ENCODE measurements at regions not wholly inside any gene's neighbourhood (a gene's known extent, or its start where the extent isn't known, plus 50 kb on each side); places are given as distances from the start of the nearest gene placed in this dataset.

DNA sequence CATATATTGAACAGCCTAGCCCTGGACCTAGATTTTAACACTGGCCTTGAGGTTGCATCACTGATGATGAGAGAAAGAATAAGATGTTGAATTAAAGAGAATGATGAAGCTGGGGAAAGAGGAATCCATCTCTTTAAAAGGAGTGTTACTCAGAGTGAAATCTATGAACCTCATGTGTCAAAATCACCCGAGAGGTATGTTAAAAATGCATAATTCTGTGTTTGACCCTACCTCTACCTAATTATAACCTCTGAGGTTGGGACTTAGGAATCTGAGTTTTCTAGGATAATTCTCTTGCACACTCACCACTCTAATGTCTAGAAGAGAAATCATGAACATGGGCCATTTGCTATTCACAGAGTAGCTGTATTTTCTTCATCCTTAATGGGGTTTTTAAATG, 479.4 kb downstream of the ENC1 start:
- H3K36me3 ChIP-seq (ENCODE audit: control insufficient read depth in 2 of 2, insufficient read depth in 1 of 2, low read length in 2 of 2), result no peaks in the 10 kb centered on the region
- H3K27ac ChIP-seq (ENCODE audit: extremely low read depth, low read depth, low read length), result no peak overlapping the region
- no peaks in the 10 kb centered on the region; the same call in 1 of the 2 replicates for H3K4me1 ChIP-seq (ENCODE audit: control insufficient read depth, insufficient read depth, low read length)
- ChIA-PET CTCF (interaction anchor here (0.6 to 1.3 kb wide), 3 partner anchors 12 to 570 kb away, joined by 3 to 5 read pairs (median 4); no protein-coding TSS in a partner anchor), POLR2A (interaction anchor here (0.6 to 1.1 kb wide), 2 partner anchors 66 to 255 kb away, joined by 3 to 6 read pairs; no protein-coding TSS in a partner anchor)
- no peaks in the 10 kb centered on the region for H3K9me3 ChIP-seq (ENCODE audit: control insufficient read depth, insufficient read depth, low read depth, low read length)
- TF ChIP-seq REPIN1 (tag by site-specific recombination; IDR thresholded peaks at IDR 0.05; ENCODE audit: low read depth) (no peak), ZNF350 (tag by site-specific recombination; IDR thresholded peaks at IDR 0.05) (no peak), SP2 (tag by site-specific recombination; IDR thresholded peaks at IDR 0.05) (no peak), ZNF548 (tag by site-specific recombination; IDR thresholded peaks at IDR 0.05) (no peak), ZFP69B (tag by site-specific recombination; IDR thresholded peaks at IDR 0.05) (no peak), ZNF366 (tag by site-specific recombination; conservative IDR thresholded peaks at IDR 0.05) (no peak), ZNF391 (tag by site-specific recombination; IDR thresholded peaks at IDR 0.05; ENCODE audit: borderline replicate concordance, low read depth) (no peak), ZNF423 (tag by site-specific recombination; IDR thresholded peaks at IDR 0.05) (no peak), MEIS1 (CRISPR knock-in tag; IDR thresholded peaks at IDR 0.05; ENCODE audit: borderline replicate concordance) (no peak), ZFHX2 (tag by site-specific recombination; conservative IDR thresholded peaks at IDR 0.05) (no peak), ZSCAN30 (tag by site-specific recombination; IDR thresholded peaks at IDR 0.05) (no peak)
- TF ChIP-seq, protein P1, sequence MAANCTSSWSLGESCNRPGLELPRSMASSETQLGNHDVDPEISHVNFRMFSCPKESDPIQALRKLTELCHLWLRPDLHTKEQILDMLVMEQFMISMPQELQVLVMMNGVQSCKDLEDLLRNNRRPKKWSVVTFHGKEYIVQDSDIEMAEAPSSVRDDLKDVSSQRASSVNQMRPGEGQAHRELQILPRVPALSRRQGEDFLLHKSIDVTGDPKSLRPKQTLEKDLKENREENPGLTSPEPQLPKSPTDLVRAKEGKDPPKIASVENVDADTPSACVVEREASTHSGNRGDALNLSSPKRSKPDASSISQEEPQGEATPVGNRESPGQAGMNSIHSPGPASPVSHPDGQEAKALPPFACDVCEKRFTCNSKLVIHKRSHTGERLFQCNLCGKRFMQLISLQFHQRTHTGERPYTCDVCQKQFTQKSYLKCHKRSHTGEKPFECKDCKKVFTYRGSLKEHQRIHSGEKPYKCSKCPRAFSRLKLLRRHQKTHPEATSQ (tag by site-specific recombination; IDR thresholded peaks at IDR 0.05), result no peak
- no peak overlapping the region for H3K4me3 ChIP-seq (ENCODE audit: low read depth, low read length)

DNA sequence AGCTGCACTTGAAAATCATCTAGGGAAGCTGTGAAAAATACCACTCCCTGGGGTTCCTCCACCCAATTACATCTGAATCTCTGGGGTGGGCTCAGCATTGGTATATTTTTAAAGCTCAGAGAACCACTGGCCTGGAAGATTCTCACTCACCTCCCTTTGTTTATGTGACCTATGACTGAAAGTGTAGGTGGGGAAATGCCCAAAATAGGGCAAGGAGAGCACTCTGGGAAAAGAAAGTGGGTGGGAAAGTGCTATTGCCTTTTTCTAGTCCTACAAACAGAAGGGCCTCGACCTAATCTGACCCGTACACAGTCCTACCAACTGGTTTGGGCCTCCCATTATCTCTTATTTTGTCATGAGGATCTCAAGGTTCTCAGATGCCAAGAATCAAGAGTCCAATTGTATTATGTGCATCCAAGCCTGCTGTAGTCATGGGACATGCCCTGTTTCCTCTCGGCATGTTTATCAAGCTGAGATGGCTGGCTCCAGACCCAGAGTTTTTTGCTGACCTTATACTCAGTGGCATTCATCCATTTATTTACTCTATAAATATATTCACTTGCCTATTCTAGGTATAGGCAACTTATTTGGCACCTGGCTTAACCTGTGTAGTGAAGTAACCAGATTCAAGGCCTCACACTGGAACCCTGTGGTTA, 483.7 kb downstream of the ENC1 start:
- TF ChIP-seq ZNF426 (tag by site-specific recombination; IDR thresholded peaks at IDR 0.05) (no peak), ZNF155 (tag by site-specific recombination; IDR thresholded peaks at IDR 0.05) (no peak), OVOL3 (tag by site-specific recombination; IDR thresholded peaks at IDR 0.05) (no peak), KLF16 (tag by site-specific recombination; IDR thresholded peaks at IDR 0.05) (no peak), ZNF837 (tag by site-specific recombination; IDR thresholded peaks at IDR 0.05) (no peak), ZNF585B (tag by site-specific recombination; IDR thresholded peaks at IDR 0.05) (no peak), ZNF404 (tag by site-specific recombination; IDR thresholded peaks at IDR 0.05) (no peak), GLIS1 (tag by site-specific recombination; IDR thresholded peaks at IDR 0.05) (no peak), BCL11A (tag by site-specific recombination; IDR thresholded peaks at IDR 0.05; ENCODE audit: low read depth) (no peak), ZNF248 (tag by site-specific recombination; IDR thresholded peaks at IDR 0.05) (no peak), ZNF600 (tag by site-specific recombination; IDR thresholded peaks at IDR 0.05) (no peak), SCRT1 (tag by site-specific recombination; IDR thresholded peaks at IDR 0.05; ENCODE audit: borderline replicate concordance) (no peak), ZNF169 (tag by site-specific recombination; IDR thresholded peaks at IDR 0.05) (no peak), ZFP41 (tag by site-specific recombination; IDR thresholded peaks at IDR 0.05; ENCODE audit: borderline replicate concordance) (no peak), ZNF48 (tag by site-specific recombination; IDR thresholded peaks at IDR 0.05) (no peak)
- TF ChIP-seq, protein P2, sequence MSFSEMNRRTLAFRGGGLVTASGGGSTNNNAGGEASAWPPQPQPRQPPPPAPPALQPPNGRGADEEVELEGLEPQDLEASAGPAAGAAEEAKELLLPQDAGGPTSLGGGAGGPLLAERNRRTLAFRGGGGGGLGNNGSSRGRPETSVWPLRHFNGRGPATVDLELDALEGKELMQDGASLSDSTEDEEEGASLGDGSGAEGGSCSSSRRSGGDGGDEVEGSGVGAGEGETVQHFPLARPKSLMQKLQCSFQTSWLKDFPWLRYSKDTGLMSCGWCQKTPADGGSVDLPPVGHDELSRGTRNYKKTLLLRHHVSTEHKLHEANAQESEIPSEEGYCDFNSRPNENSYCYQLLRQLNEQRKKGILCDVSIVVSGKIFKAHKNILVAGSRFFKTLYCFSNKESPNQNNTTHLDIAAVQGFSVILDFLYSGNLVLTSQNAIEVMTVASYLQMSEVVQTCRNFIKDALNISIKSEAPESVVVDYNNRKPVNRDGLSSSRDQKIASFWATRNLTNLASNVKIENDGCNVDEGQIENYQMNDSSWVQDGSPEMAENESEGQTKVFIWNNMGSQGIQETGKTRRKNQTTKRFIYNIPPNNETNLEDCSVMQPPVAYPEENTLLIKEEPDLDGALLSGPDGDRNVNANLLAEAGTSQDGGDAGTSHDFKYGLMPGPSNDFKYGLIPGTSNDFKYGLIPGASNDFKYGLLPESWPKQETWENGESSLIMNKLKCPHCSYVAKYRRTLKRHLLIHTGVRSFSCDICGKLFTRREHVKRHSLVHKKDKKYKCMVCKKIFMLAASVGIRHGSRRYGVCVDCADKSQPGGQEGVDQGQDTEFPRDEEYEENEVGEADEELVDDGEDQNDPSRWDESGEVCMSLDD (tag by site-specific recombination; IDR thresholded peaks at IDR 0.05), result no peak
- TF ChIP-seq, protein P3, sequence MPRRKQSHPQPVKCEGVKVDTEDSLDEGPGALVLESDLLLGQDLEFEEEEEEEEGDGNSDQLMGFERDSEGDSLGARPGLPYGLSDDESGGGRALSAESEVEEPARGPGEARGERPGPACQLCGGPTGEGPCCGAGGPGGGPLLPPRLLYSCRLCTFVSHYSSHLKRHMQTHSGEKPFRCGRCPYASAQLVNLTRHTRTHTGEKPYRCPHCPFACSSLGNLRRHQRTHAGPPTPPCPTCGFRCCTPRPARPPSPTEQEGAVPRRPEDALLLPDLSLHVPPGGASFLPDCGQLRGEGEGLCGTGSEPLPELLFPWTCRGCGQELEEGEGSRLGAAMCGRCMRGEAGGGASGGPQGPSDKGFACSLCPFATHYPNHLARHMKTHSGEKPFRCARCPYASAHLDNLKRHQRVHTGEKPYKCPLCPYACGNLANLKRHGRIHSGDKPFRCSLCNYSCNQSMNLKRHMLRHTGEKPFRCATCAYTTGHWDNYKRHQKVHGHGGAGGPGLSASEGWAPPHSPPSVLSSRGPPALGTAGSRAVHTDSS (tag by site-specific recombination; IDR thresholded peaks at IDR 0.05), result no peak
- Histone ChIP-seq H3K4me1 (ENCODE audit: control insufficient read depth, insufficient read depth, low read length) (0 out of 2 replicates have a peak, but pooled peaks cover 2% of the 10 kb centered on the region), H3K4me3 (ENCODE audit: low read depth, low read length) (no peak overlapping the region), H3K27ac (ENCODE audit: extremely low read depth, low read depth, low read length) (no peak overlapping the region), H3K36me3 (ENCODE audit: control insufficient read depth in 2 of 2, insufficient read depth in 1 of 2, low read length in 2 of 2) (no peaks in the 10 kb centered on the region), H3K9me3 (ENCODE audit: control insufficient read depth, insufficient read depth, low read depth, low read length) (no peaks in the 10 kb centered on the region)
- ChIA-PET CTCF (interaction anchor here (0.9 kb wide), 1 partner anchor 122 kb away, joined by 4 read pairs; no protein-coding TSS in a partner anchor), POLR2A (no interaction called here)

Data from HEK293 (cell line).